GM23248 (cell line): ENCODE measurements at regions not wholly inside any gene's neighbourhood (a gene's known extent, or its start where the extent isn't known, plus 50 kb on each side); places are given as distances from the start of the nearest gene placed in this dataset.

Source experiments
- DNase-seq: peaks from one replicate; pipeline ENCODE4 v3.0.0-alpha.2; 2015
- H2AFZ ChIP-seq: fragments of 200-600 bp; sonication (generic); 2 replicates; pipeline ENCODE4 v1.6.1; 2016; ENCODE audit warnings: antibody characterized with exemption
- H3F3A ChIP-seq: fragments of 200-600 bp; sonication (generic); 2 replicates; pipeline ENCODE4 v1.6.1; 2016; ENCODE audit warnings: mild to moderate bottlenecking, antibody characterized with exemption, mixed run types; ENCODE audit not compliant: insufficient read depth
- H3K27ac ChIP-seq: fragments of 200-600 bp; sonication (generic); 2 replicates; pipeline ENCODE4 v1.5.1; 2016; ENCODE audit warnings: mild to moderate bottlenecking
- H3K27me3 ChIP-seq: fragments of 200-600 bp; sonication (generic); replicated peaks from 2 replicates; pipeline ENCODE4 v1.6.1; 2016; ENCODE audit warnings: mild to moderate bottlenecking; ENCODE audit not compliant: insufficient read depth
- H3K36me3 ChIP-seq: fragments of 200-600 bp; sonication (generic); 2 replicates; pipeline ENCODE4 v1.6.1; 2016; ENCODE audit warnings: low read depth, mild to moderate bottlenecking
- H3K4me1 ChIP-seq: fragments of 200-600 bp; sonication (generic); 2 replicates; pipeline ENCODE4 v1.6.1; 2016; ENCODE audit warnings: mild to moderate bottlenecking; ENCODE audit not compliant: insufficient read depth
- H3K4me2 ChIP-seq: fragments of 200-600 bp; sonication (generic); one replicate; pipeline ENCODE4 v1.6.1; 2016; ENCODE audit warnings: mild to moderate bottlenecking; ENCODE audit not compliant: unreplicated experiment
- H3K4me3 ChIP-seq: fragments of 200-600 bp; sonication (generic); 2 replicates; pipeline ENCODE4 v1.5.1; 2016; ENCODE audit warnings: mild to moderate bottlenecking
- H3K79me2 ChIP-seq: fragments of 200-600 bp; sonication (generic); 2 replicates; pipeline ENCODE4 v1.6.1; 2016; ENCODE audit warnings: mild to moderate bottlenecking; ENCODE audit not compliant: insufficient read depth
- H3K9ac ChIP-seq: fragments of 200-600 bp; sonication (generic); 2 replicates; pipeline ENCODE4 v1.6.1; 2016; ENCODE audit warnings: mild to moderate bottlenecking
- H3K9me2 ChIP-seq: fragments of 200-600 bp; sonication (generic); 2 replicates; pipeline ENCODE4 v1.6.1; 2016; ENCODE audit warnings: mixed run types, mild to moderate bottlenecking, moderate library complexity; ENCODE audit not compliant: insufficient read depth
- H3K9me3 ChIP-seq: fragments of 200-600 bp; sonication (generic); one replicate; pipeline ENCODE4 v1.6.1; 2017; ENCODE audit warnings: low read depth
- H4K20me1 ChIP-seq: fragments of 200-600 bp; sonication (generic); 2 replicates; pipeline ENCODE4 v1.6.0; 2016; ENCODE audit not compliant: insufficient read depth
- EZH2 ChIP-seq: fragments of 200-600 bp; sonication (generic); IDR thresholded peaks from 2 replicates; pipeline ENCODE4 v1.6.1; 2018; ENCODE audit warnings: antibody characterized with exemption, mild to moderate bottlenecking; ENCODE audit not compliant: insufficient read depth, poor library complexity, severe bottlenecking
- EZH2phosphoT487 ChIP-seq: fragments of 200-600 bp; sonication (generic); IDR thresholded peaks from 2 replicates; pipeline ENCODE4 v1.6.1; 2018; ENCODE audit warnings: antibody characterized with exemption, moderate library complexity, mild to moderate bottlenecking, low read depth; ENCODE audit not compliant: insufficient read depth
- WGBS, 2 experiments: methylation state at CpG; one replicate each; pipeline ENCODE4 v1.1.6; 2015 to 2017; ENCODE audit warnings: low lambda C conversion rate in 2 of 2, low coverage in 1 of 2; ENCODE audit errors: missing lambda C conversion rate in 2 of 2; 5-methylcytosine and 5-hydroxymethylcytosine counted together
- in situ Hi-C: fragments of 300-500 bp; cut with MboI; formaldehyde crosslinking; loops from 2 replicates; pipeline ENCODE4 v1.15.0; 2020

DNA sequence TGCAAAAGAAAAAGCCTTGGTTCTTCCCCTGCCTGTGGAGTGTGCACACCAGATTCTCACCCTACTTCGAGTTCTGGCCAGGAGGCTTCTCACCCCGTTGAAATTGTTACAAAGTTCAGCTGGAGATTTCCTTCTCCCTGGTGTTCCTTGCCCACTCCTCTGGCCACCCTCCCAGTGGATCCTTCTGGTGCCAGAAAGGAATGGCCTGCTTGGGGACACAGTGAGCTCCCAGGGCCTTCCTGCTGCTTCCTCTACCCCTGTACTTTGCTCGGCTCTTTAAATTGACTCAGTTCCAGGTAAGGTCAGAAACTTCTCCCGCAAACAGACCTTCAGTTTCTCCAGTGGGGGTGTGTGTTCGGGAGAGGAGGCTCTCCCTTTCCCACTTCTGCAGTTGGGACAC is 140.1 kb upstream of the CFAP20DC start:
- H3K36me3 ChIP-seq: no peaks in the 10 kb centered on the region
- TF ChIP-seq EZH2phosphoT487 (no peak), EZH2 (no peak)
- no peak overlapping the region for H3K4me3 ChIP-seq
- no peak for DNase-seq
- H3K9me2 ChIP-seq: no peaks in the 10 kb centered on the region
- in situ Hi-C loops: no loop called here
- H3K79me2 ChIP-seq: no peaks in the 10 kb centered on the region
- H4K20me1 ChIP-seq: no peaks in the 10 kb centered on the region
- peaks cover 11% of the 10 kb centered on the region for H3K4me1 ChIP-seq
- no peak overlapping the region for H3K9ac ChIP-seq
- H3F3A ChIP-seq: peaks cover 16% of the 10 kb centered on the region
- no peak overlapping the region for H3K27ac ChIP-seq
- 80 to 83% methylated on average over 4 to 5 of the region's 5 CpGs for WGBS, 2 experiments
- no peaks in the 10 kb centered on the region for H3K27me3 ChIP-seq
- H3K9me3 ChIP-seq: no peaks in the 10 kb centered on the region
- no peak overlapping the region for H3K4me2 ChIP-seq
- H2AFZ ChIP-seq: no peak overlapping the region

DNA sequence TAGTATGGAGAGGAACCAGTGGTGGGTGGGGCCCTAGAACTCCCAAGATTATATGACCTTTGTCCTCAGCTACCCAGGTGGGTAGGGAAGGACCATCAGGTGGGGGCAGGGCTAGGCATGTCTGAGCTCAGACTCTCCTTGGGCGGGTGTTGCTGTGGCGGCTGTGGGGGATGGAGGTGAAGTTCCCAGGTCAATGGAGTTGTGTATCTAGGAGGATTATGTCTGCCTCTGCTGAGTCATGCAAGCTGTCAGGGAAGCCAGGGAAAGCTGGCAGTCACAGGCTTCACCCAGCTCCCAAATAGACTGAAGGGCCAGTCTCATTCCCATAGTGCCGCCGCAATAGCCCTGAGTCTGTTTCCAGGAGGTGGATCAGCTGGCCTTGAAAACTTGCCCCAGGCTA is 139.7 kb upstream of the CFAP20DC start:
- Histone ChIP-seq H3F3A (peaks cover 16% of the 10 kb centered on the region), H3K9me3 (no peaks in the 10 kb centered on the region), H3K4me3 (no peak overlapping the region), H3K79me2 (no peaks in the 10 kb centered on the region), H3K9ac (no peak overlapping the region), H3K36me3 (no peaks in the 10 kb centered on the region), H2AFZ (no peak overlapping the region), H4K20me1 (no peaks in the 10 kb centered on the region), H3K4me2 (no peak overlapping the region), H3K4me1 (peaks cover 11% of the 10 kb centered on the region), H3K27ac (no peak overlapping the region), H3K9me2 (no peaks in the 10 kb centered on the region), H3K27me3 (no peaks in the 10 kb centered on the region)
- TF ChIP-seq EZH2: no peak
- no peak for TF ChIP-seq EZH2phosphoT487
- 81 to 90% methylated on average over 4 of the region's 4 CpGs for WGBS, 2 experiments
- DNase-seq: peak; percentile 20
- in situ Hi-C loops: no loop called here

DNA sequence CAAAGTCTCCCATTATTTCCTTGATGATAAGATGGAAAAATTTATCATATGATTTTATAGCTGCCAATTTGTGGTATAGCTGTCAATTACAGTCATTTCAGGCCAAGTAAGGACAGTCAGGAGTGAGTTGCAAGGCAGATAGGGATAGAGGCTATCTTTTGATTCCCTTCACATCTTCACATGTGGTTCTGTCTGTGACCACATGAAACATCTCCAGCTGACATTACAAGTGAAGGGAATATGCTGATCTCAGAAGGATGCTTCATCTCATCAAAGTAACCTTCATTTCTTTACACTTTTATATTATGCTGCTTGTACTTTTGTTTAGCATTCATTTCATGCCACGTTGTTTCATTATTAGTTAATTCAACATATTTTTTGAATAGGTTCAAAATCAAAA is 136.9 kb upstream of the CFAP20DC start:
- Histone ChIP-seq H3K4me1 (no peaks in the 10 kb centered on the region), H3K9me2 (no peaks in the 10 kb centered on the region), H3K36me3 (no peaks in the 10 kb centered on the region), H3F3A (no peaks in the 10 kb centered on the region; the same call in none of the 2 replicates), H3K79me2 (no peaks in the 10 kb centered on the region), H3K9ac (no peak overlapping the region), H3K9me3 (no peaks in the 10 kb centered on the region), H4K20me1 (no peaks in the 10 kb centered on the region), H3K4me2 (no peak overlapping the region), H3K4me3 (no peak overlapping the region), H3K27me3 (no peaks in the 10 kb centered on the region), H2AFZ (no peak overlapping the region), H3K27ac (no peak overlapping the region)
- DNase-seq: no peak
- in situ Hi-C loops: no loop called here
- TF ChIP-seq EZH2 (no peak), EZH2phosphoT487 (no peak)
- WGBS, 2 experiments: 60 to 63% methylated on average over 1 of the region's 1 CpG

DNA sequence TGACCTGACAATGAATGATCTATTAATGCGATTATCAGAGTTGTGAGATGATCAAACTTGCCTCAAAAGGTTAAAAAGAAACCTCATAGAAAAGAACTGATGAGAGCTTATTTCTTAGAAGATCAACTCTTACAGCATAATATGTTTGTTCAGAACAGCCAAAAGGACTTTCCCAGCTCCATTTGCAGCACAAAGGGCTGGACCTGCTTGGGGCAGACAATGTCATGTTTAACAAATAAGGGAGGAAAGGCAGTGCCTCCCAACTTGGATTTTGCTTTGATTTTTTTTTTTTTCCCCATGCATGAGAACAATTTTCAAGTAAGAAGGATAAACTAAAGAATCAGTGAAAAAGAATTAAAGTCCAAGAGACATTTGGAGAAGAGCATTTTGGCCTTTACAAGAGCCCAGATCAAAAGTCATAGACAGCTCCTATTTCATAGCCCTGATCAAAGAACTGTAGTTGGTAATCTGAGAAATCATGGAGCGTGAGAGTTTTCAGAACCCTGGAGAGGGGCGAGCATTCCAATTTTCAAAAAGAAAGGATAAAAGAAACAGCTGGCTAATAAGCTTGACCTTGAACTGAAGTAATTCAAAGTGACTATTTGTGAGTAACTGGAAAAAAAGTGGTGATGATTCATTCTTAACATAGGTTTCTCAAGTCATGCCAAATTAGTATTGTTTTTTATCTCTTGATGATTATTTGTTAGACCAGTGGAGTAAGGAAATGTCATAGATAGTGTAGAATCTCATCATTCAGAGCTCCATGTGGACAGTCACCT is 136.0 kb upstream of the CFAP20DC start:
- no peaks in the 10 kb centered on the region for H3K79me2 ChIP-seq
- H4K20me1 ChIP-seq: no peaks in the 10 kb centered on the region
- no peaks in the 10 kb centered on the region for H3K9me2 ChIP-seq
- no peak overlapping the region for H3K4me2 ChIP-seq
- in situ Hi-C loops: no loop called here
- no peak overlapping the region for H3K9ac ChIP-seq
- no peaks in the 10 kb centered on the region for H3K9me3 ChIP-seq
- no peak overlapping the region for H2AFZ ChIP-seq
- H3K36me3 ChIP-seq: no peaks in the 10 kb centered on the region
- H3K27me3 ChIP-seq: no peaks in the 10 kb centered on the region
- H3K4me3 ChIP-seq: no peak overlapping the region
- no peak for TF ChIP-seq EZH2phosphoT487
- peak; percentile 47 for DNase-seq
- H3K4me1 ChIP-seq: no peaks in the 10 kb centered on the region
- H3K27ac ChIP-seq: no peak overlapping the region
- H3F3A ChIP-seq: no peaks in the 10 kb centered on the region; the same call in 1 of the 2 replicates
- 17 to 22% methylated on average over 3 of the region's 3 CpGs for whole genome bisulfite sequencing, 2 experiments

DNA sequence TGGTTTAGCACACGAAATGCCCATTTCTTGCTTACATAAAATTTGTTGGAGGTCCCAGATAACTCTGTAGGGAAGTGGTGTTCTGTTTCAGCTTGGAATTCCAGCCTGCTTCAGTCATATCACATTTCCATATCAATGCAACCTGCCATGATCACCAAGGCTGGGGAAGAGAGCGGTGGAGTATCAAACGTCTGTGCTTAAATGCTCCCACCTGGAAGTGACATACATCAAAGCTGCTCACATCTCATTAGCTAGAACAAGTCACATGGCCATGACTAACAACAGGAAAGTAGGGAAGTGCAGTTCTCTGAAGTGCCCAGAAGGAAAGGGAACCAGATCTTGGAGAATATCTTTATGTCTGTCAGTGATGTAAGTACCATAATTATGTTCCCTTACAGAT is 130.2 kb upstream of the CFAP20DC start:
- TF ChIP-seq EZH2phosphoT487 (no peak), EZH2 (no peak)
- Histone ChIP-seq H2AFZ (no peak overlapping the region), H3K4me3 (no peak overlapping the region), H3K36me3 (no peaks in the 10 kb centered on the region), H3K79me2 (no peaks in the 10 kb centered on the region), H3K9me2 (no peaks in the 10 kb centered on the region), H3K9ac (no peak overlapping the region), H3F3A (no peaks in the 10 kb centered on the region), H3K27ac (no peak overlapping the region), H3K4me2 (no peak overlapping the region), H3K9me3 (no peaks in the 10 kb centered on the region), H3K4me1 (no peaks in the 10 kb centered on the region), H3K27me3 (no peaks in the 10 kb centered on the region), H4K20me1 (no peaks in the 10 kb centered on the region; the same call in 1 of the 2 replicates)
- 38 to 40% methylated on average over 3 of the region's 3 CpGs for WGBS, 2 experiments
- in situ Hi-C loops: no loop called here
- DNase-seq: no peak
